Panc1 (cell line): ENCODE measurements at regions not wholly inside any gene's neighbourhood (a gene's known extent, or its start where the extent isn't known, plus 50 kb on each side); places are given as distances from the start of the nearest gene placed in this dataset.

ENCODE experiments used
- POLR2AphosphoS5 ChIP-seq: IDR thresholded peaks from 2 replicates; pipeline ENCODE4 v1.6.1; 2012; ENCODE audit warnings: mild to moderate bottlenecking, low read depth, low read length, moderate library complexity
- TF ChIP-seq, protein P1 (sequence below): fragments of 450-650 bp; IDR thresholded peaks from 2 replicates; pipeline ENCODE4 v1.5.1; 2017; ENCODE audit warnings: mild to moderate bottlenecking
- TF ChIP-seq, protein P2 (sequence below), 2 experiments: IDR thresholded peaks; 2 replicates each; pipeline ENCODE4 v1.6.1; 2011 to 2012; ENCODE audit warnings: low read depth in 2 of 2, control low read depth in 1 of 2, low read length in 1 of 2, mild to moderate bottlenecking in 1 of 2, moderate library complexity in 1 of 2; ENCODE audit not compliant: insufficient read depth in 1 of 2

DNA sequence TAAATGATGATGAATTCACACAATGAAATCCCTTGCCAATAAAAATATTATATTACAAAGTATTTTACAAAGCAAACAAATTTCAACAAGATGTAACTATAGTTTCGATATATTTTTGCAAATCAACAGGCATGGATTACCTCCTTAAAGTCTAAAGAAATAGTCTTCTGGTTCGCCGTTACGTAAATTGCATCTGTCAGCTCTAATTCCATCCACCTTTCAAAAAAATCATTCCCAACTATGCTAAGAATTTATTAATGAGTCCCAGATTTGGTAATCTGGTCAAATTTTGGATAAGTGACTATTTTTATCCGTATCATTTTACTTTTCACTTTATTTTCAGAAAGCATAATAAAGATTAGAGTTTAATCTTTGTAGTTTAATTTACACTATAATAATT is 1984.9 kb downstream of the EFNA5 start:
- TF ChIP-seq, protein P1, sequence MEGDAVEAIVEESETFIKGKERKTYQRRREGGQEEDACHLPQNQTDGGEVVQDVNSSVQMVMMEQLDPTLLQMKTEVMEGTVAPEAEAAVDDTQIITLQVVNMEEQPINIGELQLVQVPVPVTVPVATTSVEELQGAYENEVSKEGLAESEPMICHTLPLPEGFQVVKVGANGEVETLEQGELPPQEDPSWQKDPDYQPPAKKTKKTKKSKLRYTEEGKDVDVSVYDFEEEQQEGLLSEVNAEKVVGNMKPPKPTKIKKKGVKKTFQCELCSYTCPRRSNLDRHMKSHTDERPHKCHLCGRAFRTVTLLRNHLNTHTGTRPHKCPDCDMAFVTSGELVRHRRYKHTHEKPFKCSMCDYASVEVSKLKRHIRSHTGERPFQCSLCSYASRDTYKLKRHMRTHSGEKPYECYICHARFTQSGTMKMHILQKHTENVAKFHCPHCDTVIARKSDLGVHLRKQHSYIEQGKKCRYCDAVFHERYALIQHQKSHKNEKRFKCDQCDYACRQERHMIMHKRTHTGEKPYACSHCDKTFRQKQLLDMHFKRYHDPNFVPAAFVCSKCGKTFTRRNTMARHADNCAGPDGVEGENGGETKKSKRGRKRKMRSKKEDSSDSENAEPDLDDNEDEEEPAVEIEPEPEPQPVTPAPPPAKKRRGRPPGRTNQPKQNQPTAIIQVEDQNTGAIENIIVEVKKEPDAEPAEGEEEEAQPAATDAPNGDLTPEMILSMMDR: no peak
- no peak for TF ChIP-seq POLR2AphosphoS5
- TF ChIP-seq, protein P2, sequence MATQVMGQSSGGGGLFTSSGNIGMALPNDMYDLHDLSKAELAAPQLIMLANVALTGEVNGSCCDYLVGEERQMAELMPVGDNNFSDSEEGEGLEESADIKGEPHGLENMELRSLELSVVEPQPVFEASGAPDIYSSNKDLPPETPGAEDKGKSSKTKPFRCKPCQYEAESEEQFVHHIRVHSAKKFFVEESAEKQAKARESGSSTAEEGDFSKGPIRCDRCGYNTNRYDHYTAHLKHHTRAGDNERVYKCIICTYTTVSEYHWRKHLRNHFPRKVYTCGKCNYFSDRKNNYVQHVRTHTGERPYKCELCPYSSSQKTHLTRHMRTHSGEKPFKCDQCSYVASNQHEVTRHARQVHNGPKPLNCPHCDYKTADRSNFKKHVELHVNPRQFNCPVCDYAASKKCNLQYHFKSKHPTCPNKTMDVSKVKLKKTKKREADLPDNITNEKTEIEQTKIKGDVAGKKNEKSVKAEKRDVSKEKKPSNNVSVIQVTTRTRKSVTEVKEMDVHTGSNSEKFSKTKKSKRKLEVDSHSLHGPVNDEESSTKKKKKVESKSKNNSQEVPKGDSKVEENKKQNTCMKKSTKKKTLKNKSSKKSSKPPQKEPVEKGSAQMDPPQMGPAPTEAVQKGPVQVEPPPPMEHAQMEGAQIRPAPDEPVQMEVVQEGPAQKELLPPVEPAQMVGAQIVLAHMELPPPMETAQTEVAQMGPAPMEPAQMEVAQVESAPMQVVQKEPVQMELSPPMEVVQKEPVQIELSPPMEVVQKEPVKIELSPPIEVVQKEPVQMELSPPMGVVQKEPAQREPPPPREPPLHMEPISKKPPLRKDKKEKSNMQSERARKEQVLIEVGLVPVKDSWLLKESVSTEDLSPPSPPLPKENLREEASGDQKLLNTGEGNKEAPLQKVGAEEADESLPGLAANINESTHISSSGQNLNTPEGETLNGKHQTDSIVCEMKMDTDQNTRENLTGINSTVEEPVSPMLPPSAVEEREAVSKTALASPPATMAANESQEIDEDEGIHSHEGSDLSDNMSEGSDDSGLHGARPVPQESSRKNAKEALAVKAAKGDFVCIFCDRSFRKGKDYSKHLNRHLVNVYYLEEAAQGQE (IDR thresholded peaks at IDR 0.05; ENCODE audit: insufficient read depth in 1 of 2, low read depth in 2 of 2, low read length in 1 of 2): no peak
